HPDE6-E6E7 (cell line): ENCODE measurements at regions not wholly inside any gene's neighbourhood (a gene's known extent, or its start where the extent isn't known, plus 50 kb on each side); places are given as distances from the start of the nearest gene placed in this dataset.
"Not testable (repeated sequence)": the region's sequence is repeated elsewhere in the genome, so short reads cannot be mapped to it uniquely, and the experiment has no call there.

Experiments used
- DNase-seq: peaks from one replicate; pipeline ENCODE4 v3.0.0; 2011; ENCODE audit warnings: missing footprints; ENCODE audit errors: extremely low spot score

DNA sequence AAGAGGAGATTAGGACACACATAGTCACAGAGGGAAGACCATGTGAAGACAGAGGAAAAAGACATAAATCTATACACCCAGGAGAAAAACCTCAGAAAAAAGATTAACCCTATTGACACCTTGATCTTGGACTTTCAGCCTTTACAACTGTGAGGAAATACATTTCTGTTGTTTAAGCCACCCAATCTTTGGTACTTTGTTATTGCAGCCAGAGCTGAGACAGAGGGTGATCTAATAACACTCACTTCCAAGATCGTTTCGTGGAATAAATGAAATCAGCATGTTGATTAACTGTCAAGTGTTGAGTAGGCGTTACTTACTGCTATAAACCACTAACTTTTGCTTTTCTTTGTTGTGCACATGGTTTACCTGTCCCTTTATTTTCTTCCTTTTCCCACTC lies 361.2 kb upstream of the RIOK2 start:
- DNase-seq: no peak

DNA sequence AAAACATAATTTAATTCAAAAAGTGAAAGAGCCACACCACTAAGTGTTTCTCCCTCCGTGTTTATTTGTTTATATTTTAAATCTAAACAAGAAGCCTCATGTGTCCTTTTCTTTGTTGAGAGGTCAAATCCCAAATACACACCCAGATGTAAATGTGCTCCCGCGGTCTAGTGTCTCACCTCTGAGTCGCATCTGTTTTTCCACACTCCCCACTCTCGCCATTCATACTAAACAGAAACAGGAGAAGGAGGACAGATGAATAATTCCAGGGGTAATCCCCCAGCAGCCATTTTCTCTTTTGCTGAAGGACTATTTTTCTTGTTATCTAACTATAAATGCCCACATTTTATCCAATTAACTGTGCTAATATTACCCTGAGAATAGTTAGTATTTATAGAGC lies 361.6 kb upstream of the RIOK2 start:
- no peak for DNase-seq

DNA sequence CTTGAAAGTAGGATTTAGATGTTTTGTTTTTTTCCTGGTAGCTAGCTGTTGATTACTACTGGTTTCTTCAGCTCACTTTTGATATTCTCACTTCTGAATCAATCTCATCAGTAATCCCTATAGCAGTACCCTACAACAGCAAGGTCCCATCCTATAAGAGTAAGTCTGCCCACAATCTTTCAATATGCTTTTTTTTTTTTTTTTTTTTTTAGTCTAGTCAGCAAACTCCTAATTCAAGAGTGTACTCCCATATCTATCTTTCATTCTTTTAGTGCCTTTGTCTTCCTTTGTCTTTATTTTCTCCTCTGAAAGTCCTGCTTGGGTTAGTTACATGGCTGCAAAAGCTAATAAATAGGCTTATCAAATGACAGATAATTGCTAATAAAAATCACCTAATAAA lies 362.4 kb upstream of the RIOK2 start:
- no peak for DNase-seq

DNA sequence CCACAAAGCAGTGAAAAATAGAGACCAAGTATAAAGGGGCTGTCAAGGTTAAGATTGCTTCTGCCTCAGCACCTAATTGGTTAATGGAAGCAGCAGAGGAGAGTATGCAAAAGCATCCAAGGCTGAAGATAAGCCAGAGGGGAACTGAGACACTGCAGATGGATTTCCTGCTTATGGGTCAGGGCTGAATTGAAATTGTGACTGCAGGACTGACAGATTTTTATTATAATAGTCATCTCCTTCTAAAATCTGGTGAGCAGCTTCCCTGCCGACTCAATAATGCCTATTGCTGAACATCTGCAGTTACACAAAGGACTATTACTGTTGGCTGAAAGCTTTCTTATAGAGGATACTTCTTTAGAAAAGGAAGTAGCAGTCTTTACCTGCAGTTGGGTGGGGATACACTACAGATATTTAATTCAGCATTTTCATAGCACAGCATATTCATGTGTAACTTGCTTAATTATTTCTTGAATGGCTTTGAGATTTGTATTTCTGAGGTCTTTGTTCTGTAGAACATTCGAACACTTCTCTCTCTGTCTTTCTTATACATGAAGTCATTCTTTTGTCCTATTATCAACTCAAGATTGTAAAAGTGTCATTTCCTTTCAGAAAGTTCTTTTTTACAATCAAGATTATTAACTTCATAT lies 363.0 kb upstream of the RIOK2 start:
- DNase-seq: no peak

DNA sequence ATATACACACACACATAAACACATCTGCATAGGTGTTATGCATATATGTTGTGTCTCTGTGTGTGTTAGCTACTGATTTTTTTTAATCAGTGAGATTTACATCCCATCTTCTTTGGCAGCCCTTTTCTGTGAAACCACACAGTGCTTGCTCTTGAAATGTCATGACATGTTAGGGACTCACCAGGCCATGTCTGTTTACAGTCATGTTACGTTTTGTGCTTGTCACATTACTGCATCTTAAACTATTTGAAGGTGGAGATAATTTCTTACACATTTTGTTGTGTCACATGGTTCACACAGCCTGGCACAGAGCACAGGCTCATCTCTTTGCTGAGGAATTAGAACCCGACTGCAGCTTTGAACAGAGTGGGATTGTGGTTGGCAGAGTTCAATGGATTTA lies 364.4 kb upstream of the RIOK2 start:
- no peak for DNase-seq

DNA sequence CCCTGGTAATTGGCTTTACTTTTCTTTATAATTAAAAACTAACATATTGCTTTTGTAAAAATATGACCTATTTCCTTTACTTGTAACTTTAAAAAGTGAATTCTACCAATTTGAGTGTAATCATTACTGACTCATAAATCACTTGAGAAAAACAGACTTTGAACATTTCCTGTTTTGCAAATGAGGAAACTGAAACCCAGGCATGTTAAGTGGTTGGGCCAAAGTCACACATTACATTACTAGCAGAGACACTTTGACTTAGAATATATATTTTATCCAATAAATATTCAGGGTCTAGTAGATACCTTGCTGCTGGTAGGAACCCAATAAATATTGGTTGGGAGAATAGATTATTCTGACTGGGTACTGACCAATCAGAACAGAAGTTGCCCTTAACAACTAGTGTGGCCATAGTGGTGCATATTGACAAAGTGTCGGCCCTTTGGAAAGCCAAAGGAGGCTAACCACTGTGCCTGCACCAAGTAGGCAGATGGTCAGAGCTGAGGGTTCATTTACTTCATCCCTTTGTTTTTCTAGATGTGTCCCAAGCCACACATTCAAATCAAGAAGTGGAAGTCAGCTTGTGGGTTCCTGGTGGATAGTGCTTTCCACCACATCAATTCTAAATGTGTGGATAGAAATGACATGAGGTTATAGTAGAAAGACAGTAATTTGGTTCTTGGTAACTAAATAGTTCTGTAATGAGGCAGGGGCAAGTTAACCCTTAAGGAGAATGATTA lies 365.1 kb upstream of the RIOK2 start:
- no peak for DNase-seq

DNA sequence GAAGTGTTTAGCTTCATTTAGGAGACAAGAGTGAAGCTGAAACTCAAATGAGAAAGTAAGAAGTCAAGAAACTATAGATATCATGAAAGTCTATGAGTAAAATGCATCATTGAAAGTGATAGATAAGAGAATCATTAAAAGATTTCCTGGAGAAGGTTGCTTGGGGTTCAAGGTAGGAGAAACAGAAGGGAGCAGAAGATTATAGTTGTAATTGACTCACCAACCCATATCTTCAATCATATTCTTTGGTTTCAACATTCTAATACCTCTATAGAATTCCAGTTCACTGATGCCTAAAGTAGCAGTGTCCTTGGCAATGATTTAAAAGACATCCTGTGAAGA lies 365.7 kb upstream of the RIOK2 start:
- no peak for DNase-seq

DNA sequence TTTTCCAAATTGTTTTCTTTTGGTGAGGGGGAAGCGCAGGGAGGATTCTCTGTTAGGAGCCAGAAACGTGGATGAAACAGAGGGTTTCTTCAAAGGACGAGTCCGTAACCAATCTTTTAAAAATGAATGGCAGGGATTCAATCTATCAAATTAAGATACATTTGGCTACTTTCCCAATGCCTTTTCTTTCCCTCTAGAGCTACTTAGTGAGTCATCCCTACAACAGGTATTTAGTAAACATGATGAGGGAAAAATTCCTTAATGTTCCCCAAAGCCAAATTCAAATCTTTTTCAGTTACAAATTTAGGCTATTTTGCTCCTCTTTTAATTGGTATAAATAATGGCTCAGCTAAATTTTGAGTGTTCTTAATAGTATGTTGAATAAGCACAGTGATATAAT lies 366.4 kb upstream of the RIOK2 start:
- DNase-seq: no peak

DNA sequence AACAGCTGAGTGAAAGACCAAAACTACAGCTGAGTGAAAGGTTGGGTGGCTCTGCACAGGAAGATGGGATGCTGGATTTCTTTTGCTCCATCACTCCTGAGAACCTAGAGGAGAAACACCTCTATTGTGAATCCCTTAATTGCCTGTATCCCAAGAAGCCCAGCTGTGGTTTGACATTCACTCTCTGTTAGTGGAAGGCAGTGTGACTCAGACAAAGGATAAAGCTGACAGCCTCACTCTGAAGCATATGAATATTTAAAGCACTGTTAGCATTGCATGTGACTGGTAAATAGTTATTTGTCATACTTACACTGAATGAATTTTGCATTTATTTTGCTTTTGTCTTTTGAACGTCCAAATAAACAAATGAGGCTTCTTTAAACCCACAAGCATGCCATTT lies 367.1 kb upstream of the RIOK2 start:
- no peak for DNase-seq

DNA sequence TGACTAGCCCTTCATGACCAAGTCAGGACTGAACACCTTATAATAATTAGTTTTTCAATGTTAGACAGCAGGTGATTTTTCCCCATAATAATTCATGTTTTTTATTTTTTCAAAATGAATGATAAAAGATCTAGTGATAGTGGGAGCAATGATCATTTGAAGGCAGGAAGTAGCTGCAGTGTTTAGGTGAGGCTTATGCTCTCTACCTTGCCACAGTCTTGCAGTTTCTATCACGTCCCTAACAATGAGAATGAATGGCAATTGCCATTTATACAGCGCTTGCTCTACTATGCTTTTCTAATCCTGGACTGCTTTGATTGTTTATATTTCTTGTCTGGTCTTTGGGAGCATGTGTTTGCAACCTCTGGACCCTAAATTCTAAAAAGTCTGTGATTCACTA lies 367.8 kb upstream of the RIOK2 start:
- DNase-seq: no peak

DNA sequence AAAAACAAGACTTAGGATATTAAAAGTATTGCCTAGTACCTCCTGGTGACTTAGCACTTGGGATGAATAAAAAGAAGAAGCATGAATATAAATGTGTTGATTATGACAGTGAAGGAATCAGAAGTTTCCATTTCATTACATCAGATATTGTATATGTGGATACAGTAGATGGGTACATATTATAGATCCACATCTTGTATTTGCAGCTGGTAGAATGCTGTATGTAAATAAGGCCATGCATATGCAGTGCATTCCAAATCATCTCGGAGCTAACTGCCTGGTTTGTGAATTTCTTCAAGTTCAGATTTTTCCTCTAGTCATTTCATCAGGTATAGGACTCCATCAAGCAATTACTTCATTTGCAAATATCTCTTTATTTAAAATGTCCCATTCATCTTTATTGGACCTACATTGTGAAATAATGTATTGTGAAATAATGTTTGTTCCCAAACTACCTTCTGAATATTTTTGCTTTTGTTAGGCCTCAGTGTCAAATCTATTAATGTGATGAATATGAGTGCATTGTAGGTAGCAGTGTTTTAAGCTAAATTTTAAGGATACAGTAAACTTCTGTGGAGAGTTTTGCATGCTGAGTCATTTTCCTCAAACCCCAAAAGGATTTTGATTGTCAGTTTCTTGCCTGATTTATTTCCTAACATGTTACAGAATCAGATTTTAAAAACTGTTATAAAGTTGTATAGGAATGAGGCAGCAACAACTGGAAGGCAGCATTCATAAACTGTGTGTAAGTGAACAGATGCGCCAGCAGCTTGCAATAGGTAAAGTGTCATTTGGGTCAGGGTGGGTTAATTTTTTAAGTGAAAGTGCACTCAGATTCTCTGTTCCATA lies 370.8 kb upstream of the RIOK2 start:
- DNase-seq: no peak

DNA sequence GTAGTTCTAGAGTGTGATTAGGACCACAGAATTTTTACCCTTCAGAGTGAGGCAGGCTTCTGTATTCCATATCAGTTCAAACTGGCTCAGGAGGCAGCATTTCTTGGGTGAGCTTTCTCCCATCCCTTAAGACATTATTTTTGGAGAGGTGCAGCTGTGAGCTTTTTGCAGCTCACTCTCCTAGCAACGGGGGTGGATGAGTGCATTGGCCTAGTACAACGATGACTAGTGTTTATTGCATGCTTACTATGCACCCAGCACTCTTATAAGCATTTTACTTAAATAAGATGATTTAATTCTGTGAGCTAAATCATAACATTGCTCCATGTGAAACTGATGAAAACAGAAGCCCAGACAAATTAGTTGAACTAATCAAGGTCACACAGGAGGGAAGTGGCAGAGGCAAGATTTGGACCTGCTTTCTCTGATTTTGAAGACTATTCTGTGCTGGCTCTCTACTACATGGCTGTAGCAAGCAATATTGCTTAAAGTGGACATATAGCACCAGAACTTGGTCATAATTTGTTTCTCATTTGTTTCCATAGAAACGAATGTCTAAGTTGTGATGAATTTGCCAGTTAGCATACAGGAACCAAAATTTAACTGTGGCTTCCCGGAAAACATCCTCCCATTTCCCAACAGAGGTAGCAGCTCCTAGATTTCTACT lies 372.1 kb upstream of the RIOK2 start:
- no peak for DNase-seq

DNA sequence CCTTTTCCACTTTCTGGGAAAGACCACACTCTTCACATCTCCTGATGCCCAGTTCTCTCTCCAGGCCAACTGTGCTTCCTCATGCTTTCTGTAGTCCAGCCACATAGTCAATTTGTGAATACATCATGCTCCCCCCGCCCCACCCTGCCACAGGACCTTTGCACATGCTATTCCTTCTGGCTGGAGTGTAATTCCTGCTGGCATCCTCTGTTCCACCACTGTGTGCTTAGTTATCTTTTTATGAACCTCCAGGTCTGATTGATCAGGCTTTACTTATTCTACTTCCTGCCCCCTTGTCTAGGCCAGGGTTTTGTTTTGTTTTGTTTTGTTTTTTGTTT lies 372.6 kb upstream of the RIOK2 start:
- no peak for DNase-seq

DNA sequence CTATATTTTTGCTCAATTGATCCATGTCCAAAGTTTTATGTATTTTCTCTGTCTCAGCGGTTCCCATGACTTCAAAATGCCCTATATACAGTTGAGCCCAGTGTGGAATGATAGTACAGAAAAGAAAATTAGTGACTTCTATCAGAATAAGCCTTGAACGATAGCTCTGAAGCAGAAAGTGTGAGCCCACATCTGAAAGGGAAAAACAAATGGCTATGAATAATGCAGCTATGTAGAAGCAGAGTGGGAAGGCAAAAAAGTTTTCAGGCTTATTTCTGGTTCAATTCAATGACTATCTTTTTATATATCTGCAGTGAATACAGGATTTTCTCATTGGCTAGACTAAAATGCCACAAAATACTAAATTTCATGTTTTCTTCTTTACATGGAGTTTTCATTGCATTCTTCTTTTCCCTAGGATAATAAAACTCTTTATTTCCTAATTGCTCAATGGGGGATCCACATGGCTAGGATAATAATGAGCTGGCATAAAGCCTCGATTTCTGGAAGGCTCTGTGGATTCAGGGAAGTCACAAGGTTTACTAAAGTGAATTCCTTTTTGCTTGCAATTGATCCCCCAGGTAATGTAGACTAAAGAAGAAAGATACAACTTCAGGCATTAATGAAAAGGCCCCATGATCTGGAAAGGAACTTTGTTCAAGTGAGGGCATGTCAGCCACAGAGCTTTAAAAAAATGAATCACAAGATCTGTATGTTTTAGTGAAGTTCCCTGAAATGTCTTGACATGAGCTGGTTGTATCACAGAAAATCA lies 377.0 kb upstream of the RIOK2 start:
- DNase-seq: peak; percentile 39

DNA sequence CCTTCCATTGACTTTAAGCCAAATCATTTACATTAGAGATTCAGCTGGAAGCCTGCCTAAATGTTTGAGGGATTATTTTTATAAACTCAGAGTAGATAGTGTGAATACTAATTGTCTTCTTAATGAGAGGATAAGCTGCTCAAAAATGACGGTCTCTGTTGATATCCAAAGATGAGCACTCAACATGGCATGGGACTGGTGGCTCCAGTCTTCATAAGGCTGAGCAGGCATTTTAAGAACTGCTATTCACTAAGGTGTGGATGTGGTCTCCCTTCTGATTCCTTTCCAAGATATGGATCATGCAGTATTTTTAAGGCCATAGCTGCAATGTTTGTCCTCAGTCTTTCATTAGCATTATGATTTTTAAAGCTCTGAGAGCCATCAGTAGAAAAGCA lies 377.5 kb upstream of the RIOK2 start:
- DNase-seq: no peak

DNA sequence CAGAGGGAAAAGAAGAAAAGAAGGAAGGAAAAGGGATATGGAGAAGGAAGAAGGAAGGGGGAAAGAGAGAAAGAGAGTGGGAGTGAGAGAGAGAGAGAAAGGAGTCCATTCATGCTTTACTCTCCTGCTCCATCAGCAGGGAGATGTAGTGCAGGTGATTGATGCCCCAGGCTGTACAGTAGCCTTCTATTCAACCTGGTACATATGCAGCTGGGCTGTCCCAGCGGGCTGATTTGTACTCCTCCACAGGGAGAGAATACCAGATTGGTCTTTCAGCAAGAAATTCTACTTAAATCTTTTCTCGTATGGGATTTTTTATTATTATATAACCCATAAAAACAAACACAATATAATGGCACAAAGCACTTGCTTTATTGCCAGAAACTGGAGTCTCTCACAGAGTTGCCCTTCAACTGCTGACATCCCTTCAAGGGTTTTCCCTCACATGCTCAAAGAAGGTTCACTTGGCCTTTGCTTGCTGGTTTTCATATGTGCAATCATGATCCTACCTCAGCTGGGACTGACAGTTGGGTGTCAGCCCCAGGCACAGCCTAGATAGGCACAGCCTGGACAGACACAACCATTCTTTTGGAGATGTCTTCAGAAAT lies 380.1 kb upstream of the RIOK2 start:
- DNase-seq: no peak

DNA sequence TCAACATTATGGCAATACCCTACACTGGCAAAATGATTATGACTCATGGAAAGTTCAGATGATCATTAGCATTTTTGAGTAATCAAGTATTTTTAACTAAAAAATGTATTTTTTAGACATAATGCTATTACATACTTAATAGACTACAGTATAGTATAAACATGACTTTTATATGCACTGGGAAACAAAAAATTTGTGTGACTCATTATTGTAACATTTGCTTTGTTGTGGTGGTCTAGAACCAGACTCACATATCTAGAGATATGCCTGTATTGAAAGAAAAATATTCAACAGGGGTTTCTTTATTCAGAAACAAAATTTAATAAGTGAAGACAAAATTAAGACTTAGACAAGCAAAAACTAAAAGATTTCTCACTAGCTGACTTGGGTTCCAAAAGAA lies 385.3 kb upstream of the RIOK2 start:
- DNase-seq: no peak

DNA sequence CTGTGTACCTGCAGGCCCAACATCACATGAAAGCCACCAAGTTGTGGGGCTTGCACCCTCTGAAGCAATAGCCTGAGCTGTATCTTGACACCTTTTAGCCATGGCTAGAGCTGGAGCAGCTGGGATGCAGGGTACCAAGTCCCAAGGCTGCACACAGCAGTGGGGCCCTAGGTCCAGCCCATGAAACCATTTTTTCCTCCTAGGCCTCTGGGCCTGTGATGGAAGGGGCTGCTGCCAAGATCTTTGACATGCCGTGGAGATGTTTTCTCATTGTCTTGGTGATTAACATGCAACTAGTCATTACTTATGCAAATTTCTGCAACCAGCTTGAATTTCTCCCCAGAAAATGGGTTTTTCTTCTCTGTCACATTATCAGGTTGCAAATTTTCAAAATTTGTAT lies 387.2 kb upstream of the RIOK2 start:
- no peak for DNase-seq

DNA sequence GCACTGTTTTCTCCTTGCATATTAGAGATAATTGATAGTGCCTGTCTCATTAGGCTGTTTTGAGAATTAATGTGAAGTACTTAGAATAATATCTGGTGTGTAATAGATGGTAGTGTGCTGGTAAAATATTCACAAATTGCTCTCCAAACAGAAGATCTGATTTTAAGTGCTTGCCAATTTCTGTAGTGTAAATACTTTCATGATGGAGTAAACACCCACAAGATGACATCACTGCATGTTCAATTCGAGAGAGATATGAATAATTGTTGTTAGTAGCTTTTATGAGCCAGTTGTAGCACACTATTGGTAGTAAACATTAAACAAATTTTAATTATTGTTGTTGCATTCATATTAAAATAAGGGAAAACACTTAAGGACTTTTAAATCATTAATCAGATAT lies 392.3 kb upstream of the RIOK2 start:
- no peak for DNase-seq

DNA sequence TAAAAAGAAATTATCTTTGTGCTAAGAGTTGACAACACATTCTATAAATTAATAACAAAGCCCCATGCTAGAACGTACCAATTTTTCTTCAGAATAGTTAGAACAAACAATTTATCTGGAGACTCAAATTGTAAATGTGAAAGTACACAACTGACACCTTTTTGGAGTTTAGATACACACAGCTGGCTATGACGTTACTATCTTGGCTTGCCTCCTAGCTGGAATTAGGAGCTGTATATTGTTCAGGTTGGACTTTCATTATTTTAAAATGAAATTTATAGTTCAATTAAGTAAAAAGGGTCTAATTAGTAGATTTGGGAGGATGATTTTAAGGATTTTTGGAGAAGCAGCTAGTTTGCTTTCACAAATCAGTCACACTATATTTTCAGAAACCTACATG lies 393.9 kb upstream of the RIOK2 start:
- DNase-seq: no peak

DNA sequence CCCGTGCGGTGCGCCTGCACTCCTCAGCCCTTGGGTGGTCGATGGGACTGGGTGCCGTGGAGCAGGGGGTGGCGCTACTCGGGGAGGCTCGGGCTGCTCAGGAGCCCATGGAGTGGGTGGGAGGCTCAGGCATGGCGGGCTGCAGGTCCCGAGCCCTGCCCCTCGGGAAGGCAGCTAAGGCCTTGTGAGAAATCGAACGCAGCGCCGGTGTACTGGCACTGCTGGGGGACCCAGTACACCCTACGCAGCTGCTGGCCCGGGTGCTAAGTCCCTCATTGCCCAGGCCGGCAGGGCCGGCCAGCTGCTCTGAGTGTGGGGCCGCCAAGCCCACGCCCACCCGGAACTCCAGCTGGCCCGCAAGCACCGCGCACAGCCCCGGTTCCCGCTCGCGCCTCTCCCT lies 396.9 kb upstream of the RIOK2 start:
- DNase-seq: not testable (repeated sequence)
